ENCODE measurements at regions not wholly inside any gene's neighbourhood (a gene's known extent, or its start where the extent isn't known, plus 50 kb on each side); places are given as distances from the start of the nearest gene placed in this dataset.

GRCh38 chr2:216556202-216556601 is 57.6 kb downstream of the RPL37A start:
- Histone ChIP-seq H3K79me2 (ENCODE audit: control insufficient read depth in 1 of 2, insufficient read depth in 2 of 2, low read length in 2 of 2) (no peaks in the 10 kb centered on the region), H3K4me3 (ENCODE audit: extremely low read depth in 1 of 4, insufficient read depth in 2 of 4, low read depth in 3 of 4, low read length in 4 of 4) (no peak overlapping the region), H2AFZ (ENCODE audit: low read length) (no peak overlapping the region), H3K23me2 (ENCODE audit: low read depth, low read length) (no peaks in the 10 kb centered on the region), H3K79me1 (ENCODE audit: low read depth, low read length) (no peaks in the 10 kb centered on the region), H3K27me3 (replicated peaks in 1 of 4; ENCODE audit: control insufficient read depth in 3 of 4, extremely low read depth in 1 of 4, insufficient read depth in 3 of 4, low read length in 3 of 4) (no peaks in the 10 kb centered on the region), H3K9me3 (ENCODE audit: insufficient read depth in 2 of 2, low read depth in 1 of 2, low read length in 1 of 2) (no peaks in the 10 kb centered on the region), H3K18ac (ENCODE audit: extremely low read depth, low read length) (no peak overlapping the region), H3K4ac (replicated peaks; ENCODE audit: insufficient read length, low read depth, low read length) (no peak overlapping the region), H4K8ac (ENCODE audit: extremely low read depth, insufficient read depth, low read length) (no peak overlapping the region), H3K4me1 (replicated peaks in 1 of 4; ENCODE audit: control insufficient read depth in 3 of 4, insufficient read depth in 4 of 4, low read length in 3 of 4) (peaks cover 7 to 14% (median 9%) of the 10 kb centered on the region in 4 experiments), H3K4me2 (ENCODE audit: insufficient read depth in 1 of 2, low read depth in 2 of 2, low read length in 2 of 2) (no peak overlapping the region), H4K91ac (replicated peaks; ENCODE audit: insufficient read length, low read length) (no peak overlapping the region), H3K9ac (replicated peaks in 1 of 4; ENCODE audit: extremely low read depth in 1 of 4, low read depth in 3 of 4, low read length in 3 of 4) (no peak overlapping the region), H3K14ac (ENCODE audit: insufficient read length) (no peak overlapping the region), H3K36me3 (ENCODE audit: control insufficient read depth in 2 of 4, insufficient read depth in 4 of 4, low read length in 3 of 4) (no peaks in the 10 kb centered on the region), H4K20me1 (replicated peaks in 1 of 2; ENCODE audit: control insufficient read depth in 1 of 2, insufficient read depth in 2 of 2, low read length in 2 of 2) (no peaks in the 10 kb centered on the region), H4K5ac (ENCODE audit: insufficient read length, low read depth, low read length) (no peak overlapping the region), H2BK120ac (replicated peaks; ENCODE audit: low read depth, low read length) (no peak overlapping the region), H3K23ac (ENCODE audit: insufficient read length) (no peak overlapping the region), H2BK12ac (ENCODE audit: low read depth, low read length) (no peak overlapping the region), H3K56ac (replicated peaks; ENCODE audit: insufficient read length, low read depth, low read length) (no peak overlapping the region), H3K27ac (ENCODE audit: low read depth, low read length) (no peak overlapping the region), H2BK5ac (ENCODE audit: low read depth, low read length) (no peak overlapping the region), H2AK5ac (ENCODE audit: low read depth, low read length) (no peak overlapping the region), H2BK15ac (ENCODE audit: low read length) (no peak overlapping the region), H2BK20ac (ENCODE audit: low read length) (no peak overlapping the region)
- TF ChIP-seq YY1 (IDR thresholded peaks at IDR 0.05; ENCODE audit: low read depth, low read length) (no peak), SP2 (IDR thresholded peaks at IDR 0.05; ENCODE audit: low read length) (no peak)
- DNase-seq (ENCODE audit: low read depth in 1 of 2, low spot score in 2 of 2) = no peak
- 80% methylated on average over 2 of the region's 2 CpGs; no CpG with 5 or more reads in 1 of the 2 experiments for WGBS, 2 experiments (ENCODE audit: extremely low coverage in 1 of 2, insufficient coverage in 1 of 2, insufficient read length in 1 of 2, insufficient replicate concordance in 2 of 2, low coverage in 1 of 2, low lambda C conversion rate in 2 of 2, missing lambda C conversion rate in 1 of 2)
- CTCF ChIA-PET (ENCODE audit: partially characterized antibody) = no interaction called here
- POLR2A ChIA-PET (ENCODE audit: partially characterized antibody) = no interaction called here
- no peak for FAIRE-seq
